RCC 7860 (cell line): ENCODE measurements at regions not wholly inside any gene's neighbourhood (a gene's known extent, or its start where the extent isn't known, plus 50 kb on each side); places are given as distances from the start of the nearest gene placed in this dataset.
"Not testable (repeated sequence)": the region's sequence is repeated elsewhere in the genome, so short reads cannot be mapped to it uniquely, and the experiment has no call there.

Experiments
- DNase-seq: peaks from one replicate; pipeline ENCODE4 v3.0.0-alpha.2; 2015; ENCODE audit warnings: low spot score
- FAIRE-seq: peaks from 2 replicates; lab custom pipeline; 2012; peaks lifted over from hg19 to GRCh38; lab: Jason Lieb, UNC

DNA sequence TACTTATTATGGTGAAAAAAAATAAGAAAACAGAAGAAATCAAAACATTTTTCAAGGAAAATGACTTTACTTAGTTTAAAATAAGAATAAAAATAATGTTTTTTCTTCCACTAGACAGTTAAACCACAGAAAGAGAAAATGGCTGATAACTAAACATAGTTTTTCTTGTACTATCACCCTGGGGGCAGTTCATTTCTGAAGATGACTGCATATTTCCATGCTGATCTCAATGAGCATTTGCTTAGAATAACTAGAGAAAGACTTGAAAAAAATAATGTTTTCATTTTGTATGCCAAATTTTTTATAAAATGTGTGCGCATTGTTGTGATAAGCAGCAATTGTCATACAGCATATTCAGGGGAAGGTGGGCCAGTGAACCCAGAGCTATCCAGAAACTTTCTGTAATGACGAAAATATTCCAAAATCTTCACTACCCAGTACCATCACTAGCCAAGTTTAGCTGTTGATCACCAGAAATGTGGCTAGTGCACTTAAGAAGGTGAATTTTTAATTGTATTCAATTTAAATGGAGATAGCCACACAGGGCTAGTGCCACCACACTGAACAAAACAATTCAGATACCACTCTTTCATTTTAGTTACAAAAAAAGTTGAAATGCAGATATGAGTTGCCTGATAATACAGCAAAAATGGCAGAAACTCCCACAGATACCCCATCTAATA is 513.4 kb upstream of the NETO1 start:
- FAIRE-seq (no peak), DNase-seq (no peak)

DNA sequence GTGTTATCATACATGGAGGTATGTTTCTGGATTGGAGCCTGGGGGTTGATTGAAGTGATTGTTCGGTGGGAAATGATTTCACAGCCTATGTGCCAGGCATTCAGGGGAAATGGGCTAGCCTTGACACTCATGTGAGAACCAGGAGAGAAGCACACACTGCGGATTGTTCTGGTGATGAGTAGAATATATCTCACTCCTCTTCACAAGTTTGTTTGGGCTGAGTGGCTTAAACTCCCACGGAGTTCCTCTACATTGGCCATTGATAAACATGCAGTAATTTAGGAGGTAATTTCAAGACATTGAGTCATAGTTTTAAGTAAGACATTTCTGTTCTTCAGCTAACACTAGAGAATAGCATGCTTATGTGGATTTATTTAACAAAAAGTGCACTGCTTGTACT is 498.9 kb upstream of the NETO1 start:
- no peak for FAIRE-seq
- no peak for DNase-seq

GRCh38 chr18:73365018-73365417 is 497.2 kb upstream of the NETO1 start:
- DNase-seq (peak; percentile 10), FAIRE-seq (no peak)

GRCh38 chr18:73355121-73355520 is 487.3 kb upstream of the NETO1 start:
- DNase-seq (no peak), FAIRE-seq (no peak)

GRCh38 chr18:73352546-73352945 is 484.8 kb upstream of the NETO1 start:
- DNase-seq = no peak
- FAIRE-seq = no peak

DNA sequence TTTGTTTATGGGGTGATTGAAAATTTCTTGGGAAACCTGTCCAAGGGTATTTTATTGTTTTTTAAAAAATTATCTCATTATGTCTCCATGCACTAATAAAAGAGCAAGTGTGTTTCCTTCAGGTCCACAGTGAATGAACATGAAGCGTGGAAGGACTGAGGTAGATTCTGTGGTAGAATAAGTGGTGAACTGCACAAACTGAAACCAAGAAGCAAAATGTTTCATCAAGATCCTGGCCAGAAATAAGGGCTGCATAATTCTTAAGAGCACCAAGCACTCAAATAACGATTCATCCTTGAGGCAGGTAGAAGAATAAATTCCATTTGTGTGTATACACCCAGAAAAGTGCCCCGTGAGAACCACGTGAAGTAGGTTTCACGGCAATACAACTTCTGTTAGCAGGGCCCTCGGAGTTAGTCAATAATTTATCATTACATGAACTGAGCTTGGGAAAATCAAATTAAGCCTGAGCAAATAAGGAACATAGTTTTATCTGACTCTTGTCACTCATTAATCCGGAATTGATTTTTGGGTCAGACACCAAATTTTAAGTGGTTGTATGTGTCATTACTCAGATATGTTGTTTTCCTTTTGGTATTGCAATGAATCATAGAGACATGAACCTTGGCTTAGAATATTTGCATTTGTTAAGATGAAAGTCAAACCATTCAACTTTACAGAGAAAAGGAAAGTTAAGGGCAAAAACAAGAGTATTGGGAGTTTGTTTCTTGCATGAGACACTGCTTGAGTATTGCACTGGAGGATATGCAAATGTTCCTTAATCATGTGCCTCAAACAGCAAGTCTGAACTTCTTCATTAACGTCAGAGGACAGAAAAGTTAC is 472.6 kb upstream of the NETO1 start:
- DNase-seq = peak; percentile 56
- FAIRE-seq = peak; percentile 83

DNA sequence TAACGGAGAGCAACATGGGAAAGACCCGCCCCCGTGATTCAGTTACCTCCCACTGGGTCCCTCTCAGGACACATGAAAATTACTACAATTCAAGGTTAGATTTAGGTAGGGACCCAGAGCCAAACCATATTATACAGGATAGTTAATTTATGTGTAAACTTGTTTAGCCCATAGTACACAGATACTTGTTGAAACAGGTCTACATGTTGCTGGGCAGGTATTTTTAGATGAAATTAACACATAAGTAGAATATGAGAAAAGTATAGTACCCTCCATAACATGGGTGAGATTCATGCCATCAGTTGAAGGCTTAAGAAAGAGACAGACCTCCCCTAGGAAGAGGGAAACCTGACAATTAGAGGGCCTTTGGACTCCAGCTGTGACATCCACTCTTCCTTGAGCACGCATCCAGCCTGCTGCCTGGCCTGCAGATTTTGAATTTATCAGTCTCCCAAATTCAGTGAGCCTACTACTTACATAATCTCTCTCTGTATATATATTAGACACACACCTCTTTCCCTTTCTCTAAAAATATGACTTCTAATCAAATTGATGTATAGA is 463.5 kb upstream of the NETO1 start:
- DNase-seq (no peak), FAIRE-seq (no peak)

DNA sequence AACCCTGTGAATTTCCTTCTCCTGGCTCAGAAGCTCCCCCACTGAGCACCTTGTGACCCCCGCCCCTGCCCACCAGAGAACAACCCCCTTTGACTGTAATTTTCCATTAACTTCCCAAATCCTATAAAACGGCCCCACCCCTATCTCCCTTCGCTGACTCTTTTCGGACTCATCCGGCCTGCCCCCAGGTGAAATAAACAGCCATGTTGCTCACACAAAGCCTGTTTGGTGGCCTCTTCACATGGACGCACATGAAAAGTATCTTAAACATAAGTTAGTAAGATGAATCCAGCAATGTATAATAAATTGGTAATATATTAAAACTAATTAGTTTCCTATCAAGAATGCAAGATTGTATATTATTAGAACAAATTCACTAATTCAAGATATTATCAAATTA is 462.3 kb upstream of the NETO1 start:
- not testable (repeated sequence) for FAIRE-seq, DNase-seq

- FAIRE-seq, DNase-seq: not testable (repeated sequence)
Measured at GRCh38 chr18:73324187-73324831, 456.5 kb upstream of the NETO1 start.

DNA sequence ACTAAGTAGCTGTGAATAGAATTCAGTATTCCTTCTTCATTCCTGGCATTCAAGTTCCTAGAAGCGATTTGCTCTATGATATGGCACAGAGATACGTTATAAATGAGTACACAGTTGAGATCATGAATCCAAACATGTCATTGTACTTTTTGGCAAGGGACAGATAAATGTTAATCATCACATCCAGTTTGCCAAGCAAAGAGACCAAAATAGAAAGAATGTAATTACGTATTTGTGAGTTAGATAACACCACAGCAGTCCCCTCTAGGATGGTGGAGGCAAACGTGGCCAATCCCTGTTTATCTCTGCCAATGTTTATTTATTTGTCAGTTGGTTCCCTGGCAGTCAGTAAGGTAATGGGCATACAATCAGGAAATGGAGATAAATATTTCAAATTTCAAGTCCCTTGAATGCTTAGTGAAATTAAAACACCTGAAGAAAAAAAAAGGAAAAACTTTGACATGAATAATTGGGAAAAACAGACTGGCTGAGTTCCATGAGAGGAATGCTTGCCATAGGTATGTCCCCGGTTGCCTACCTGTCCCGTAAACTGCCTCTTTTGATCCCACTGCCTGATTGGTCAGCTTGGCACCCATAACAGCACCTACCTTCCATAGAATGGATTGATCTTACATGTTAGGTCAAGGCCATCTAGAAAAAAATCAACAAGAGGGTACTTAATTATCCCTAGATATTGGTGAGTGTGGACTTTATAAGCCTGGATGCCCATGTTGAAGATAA is 451.1 kb upstream of the NETO1 start:
- FAIRE-seq = no peak
- DNase-seq = no peak

- no peak for FAIRE-seq
- DNase-seq = no peak
Measured at GRCh38 chr18:73316513-73316912, 448.7 kb upstream of the NETO1 start.

DNA sequence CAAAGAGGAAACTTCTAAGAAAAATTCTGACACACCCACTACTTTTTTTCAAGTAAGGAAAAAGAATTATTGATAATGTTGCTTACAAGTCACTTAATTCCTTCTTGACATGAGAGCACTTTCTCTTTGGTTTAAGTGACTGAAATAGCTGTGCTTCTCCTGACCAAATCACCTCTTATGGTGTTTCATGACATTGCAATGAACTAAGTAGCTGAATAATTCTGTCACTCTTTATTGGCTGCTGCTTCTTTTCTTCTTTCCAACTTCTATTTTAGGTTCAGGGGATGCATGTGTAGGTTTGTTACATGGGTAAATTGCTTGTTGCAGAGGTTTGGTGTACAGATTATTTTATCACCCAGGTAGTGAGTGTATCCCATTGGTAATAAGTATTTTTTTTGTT is 447.6 kb upstream of the NETO1 start:
- no peak for FAIRE-seq
- no peak for DNase-seq

GRCh38 chr18:73313476-73313875 is 445.7 kb upstream of the NETO1 start:
- DNase-seq (no peak), FAIRE-seq (no peak)

DNA sequence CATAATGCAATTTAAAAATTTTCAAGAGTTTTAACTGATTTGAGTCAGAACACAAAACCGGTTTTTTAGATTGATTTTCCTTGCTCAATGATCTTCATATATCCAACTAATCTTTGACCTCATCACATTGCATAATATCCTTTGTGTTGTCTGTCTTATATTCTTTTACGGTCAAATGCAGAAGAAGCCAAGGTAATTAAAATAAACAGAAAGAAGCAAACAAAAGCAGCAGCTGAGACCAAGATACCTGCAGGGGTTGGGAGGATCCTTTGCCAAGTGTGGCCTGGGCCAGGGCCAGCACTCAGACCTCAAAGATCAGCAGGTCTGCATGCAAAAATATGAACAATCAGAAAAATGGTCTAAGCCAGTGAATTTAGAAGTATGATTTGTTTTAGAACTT is 428.9 kb upstream of the NETO1 start:
- no peak for FAIRE-seq

DNA sequence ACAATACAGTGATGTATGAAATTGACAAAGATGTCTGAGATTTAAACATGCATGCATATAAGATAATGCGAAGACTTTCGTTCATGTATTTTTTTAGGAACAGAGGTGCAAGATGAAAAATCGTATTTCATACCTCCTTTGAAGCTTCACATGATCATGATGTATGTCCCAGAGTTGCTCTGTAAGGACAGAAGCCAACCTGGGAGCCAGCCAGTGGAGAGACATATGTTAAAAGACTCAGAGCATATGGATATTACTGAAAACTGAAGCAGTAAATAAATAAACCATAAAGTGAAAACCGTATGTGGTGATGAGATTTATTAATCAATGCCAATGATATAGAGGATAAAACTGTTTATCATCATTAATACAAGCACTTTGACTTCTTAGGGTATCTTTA is 424.4 kb upstream of the NETO1 start:
- FAIRE-seq (no peak), DNase-seq (no peak)

More for the DNA sequence above, 428.9 kb upstream of the NETO1 start:
- DNase-seq = no peak

GRCh38 chr18:73288813-73289212 is 421.0 kb upstream of the NETO1 start:
- no peak for DNase-seq
- no peak for FAIRE-seq

- FAIRE-seq (no peak), DNase-seq (no peak)
Measured at GRCh38 chr18:73286584-73286983, 418.8 kb upstream of the NETO1 start.

GRCh38 chr18:73283788-73284187 is 416.0 kb upstream of the NETO1 start:
- FAIRE-seq (no peak), DNase-seq (no peak)

- DNase-seq (no peak), FAIRE-seq (no peak)
Measured at GRCh38 chr18:73283032-73283431, 415.2 kb upstream of the NETO1 start.

DNA sequence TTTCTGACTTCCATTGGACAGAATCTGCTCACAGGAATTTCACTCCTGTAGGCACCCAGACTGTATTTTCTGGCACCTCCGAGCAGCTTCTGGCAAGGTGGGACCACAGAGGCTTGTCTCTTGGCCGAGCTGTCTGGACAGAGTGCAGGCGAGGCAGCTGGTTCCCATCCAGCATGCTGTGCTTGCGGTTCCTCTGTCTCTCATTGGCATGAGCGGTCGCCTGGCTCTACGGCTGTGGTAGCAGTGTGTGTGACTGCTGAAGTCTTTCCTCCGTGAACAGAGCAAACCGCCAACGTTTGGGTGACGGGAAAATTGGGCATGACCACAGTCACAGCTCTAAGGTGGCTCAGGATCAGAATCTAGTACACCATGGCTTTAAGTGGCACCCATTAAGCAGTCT is 411.7 kb upstream of the NETO1 start:
- FAIRE-seq (no peak), DNase-seq (no peak)
